Stomach smooth muscle (tissue), 2 donors: ENCODE measurements at regions not wholly inside any gene's neighbourhood (a gene's known extent, or its start where the extent isn't known, plus 50 kb on each side); places are given as distances from the start of the nearest gene placed in this dataset.

Experiments
- H3K27ac ChIP-seq: one replicate; pipeline ENCODE4 v1.7.0; 2013; ENCODE audit warnings: mild to moderate bottlenecking, low read length, inconsistent platforms
- H3K27me3 ChIP-seq, 2 donors: one replicate each; pipeline ENCODE4 v1.7.0; 2013; ENCODE audit warnings: low read length in 2 of 2; ENCODE audit not compliant: insufficient read depth in 2 of 2, control insufficient read depth in 1 of 2
- H3K36me3 ChIP-seq, 2 donors: one replicate each; pipeline ENCODE4 v1.7.0; 2013; ENCODE audit warnings: low read length in 2 of 2; ENCODE audit not compliant: control insufficient read depth in 2 of 2, insufficient read depth in 2 of 2
- H3K4me1 ChIP-seq: one replicate; pipeline ENCODE4 v1.7.0; 2013; ENCODE audit warnings: low read length; ENCODE audit not compliant: control insufficient read depth, insufficient read depth
- H3K4me3 ChIP-seq, 2 donors: one replicate each; pipeline ENCODE4 v1.7.0; 2013; ENCODE audit warnings: low read length in 2 of 2
- H3K9ac ChIP-seq, 2 donors: one replicate each; pipeline ENCODE4 v1.7.0; 2013; ENCODE audit warnings: low read length in 2 of 2, mild to moderate bottlenecking in 1 of 2
- H3K9me3 ChIP-seq, 2 donors: one replicate each; pipeline ENCODE4 v1.7.0; 2013; ENCODE audit warnings: low read length in 2 of 2; ENCODE audit not compliant: control insufficient read depth in 2 of 2
- donor health status: healthy.
- donor health status: Pancreatic carcinoma.

DNA sequence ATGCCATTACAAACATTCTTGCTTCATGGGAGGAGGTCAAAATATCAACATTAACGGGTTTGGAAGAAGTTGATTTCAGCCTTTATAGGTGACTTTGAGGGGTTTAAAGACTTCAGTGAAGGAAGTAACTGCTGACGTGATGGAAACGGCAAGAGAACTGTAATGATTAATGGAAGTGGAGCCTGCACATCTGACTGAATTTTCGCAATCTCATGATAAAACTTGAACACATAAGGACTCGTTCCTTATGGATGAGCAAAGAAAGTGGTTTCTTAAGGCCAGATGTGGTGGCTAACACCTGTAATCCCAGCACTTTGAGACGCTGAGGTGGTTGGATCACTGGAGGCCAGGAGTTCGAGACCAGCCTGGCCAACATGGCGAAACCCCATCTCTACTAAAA lies 226.1 kb downstream of the BCAS1 start:
- no peak overlapping the region for H3K27ac ChIP-seq
- H3K9me3 ChIP-seq = no peaks in the 10 kb centered on the region
- no peaks in the 10 kb centered on the region for H3K36me3 ChIP-seq
- H3K4me3 ChIP-seq = no peak overlapping the region
- no peaks in the 10 kb centered on the region for H3K27me3 ChIP-seq
- no peak overlapping the region for H3K9ac ChIP-seq
- peaks cover 2% of the 10 kb centered on the region for H3K4me1 ChIP-seq

DNA sequence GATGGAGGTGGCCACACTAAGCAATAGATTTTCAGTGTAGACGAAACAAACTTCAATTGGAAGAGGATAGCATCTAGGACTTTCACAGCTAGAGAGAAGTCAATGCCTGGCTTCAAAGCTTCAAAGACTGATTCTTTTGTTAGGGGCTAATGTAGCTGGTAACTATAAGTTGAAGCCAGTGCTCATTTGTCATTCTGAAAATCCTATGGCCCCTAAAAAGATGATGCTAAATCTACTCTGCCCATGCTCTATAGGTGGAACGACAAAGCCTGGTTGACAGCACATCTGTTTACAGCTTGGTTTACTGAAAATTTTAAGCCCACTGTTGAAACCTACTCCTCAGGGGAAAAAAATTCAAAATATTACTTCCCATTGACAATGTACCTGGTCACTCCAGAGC lies 226.7 kb downstream of the BCAS1 start:
- no peak overlapping the region for H3K4me3 ChIP-seq
- no peak overlapping the region for H3K27ac ChIP-seq
- H3K4me1 ChIP-seq = peaks cover 2% of the 10 kb centered on the region
- H3K9me3 ChIP-seq = no peaks in the 10 kb centered on the region
- no peaks in the 10 kb centered on the region for H3K36me3 ChIP-seq
- no peak overlapping the region for H3K9ac ChIP-seq
- no peaks in the 10 kb centered on the region for H3K27me3 ChIP-seq

DNA sequence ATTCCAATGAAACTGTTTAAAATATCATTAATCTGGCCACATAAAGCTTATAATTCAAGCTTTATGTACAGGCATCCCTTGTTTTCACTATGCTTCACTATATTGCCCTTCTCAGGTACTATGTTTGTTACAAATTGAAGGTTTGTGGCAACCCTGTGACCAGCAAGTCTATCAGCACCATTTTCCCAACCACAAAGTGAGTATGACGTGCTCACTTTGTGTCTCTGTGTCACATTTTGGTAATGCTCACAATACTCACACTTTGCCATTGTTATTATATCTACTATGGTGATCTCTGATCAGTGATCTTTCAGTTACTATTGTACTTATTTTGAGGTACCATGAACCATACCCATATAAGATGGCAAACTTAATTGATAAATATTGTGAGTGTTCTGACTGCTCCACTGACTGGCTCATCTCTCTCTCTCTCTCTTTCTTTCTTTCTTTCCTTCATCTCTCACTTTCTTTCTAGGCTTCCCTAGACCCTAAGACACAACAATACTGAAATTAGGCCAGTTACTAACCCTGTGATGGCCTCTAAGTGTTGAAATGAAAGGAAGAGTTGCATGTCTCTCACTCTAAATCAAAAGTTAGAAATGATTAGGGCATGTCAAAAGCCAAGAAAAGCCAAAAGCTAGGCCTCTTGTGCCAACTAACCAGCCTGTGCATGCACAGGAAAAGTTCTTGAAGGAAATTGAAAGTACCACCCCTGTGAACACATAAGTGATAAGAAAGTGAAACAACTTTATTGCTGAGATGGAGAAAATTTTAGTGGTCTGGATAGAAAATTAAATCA lies 227.9 kb downstream of the BCAS1 start:
- Histone ChIP-seq H3K36me3 (no peaks in the 10 kb centered on the region), H3K9me3 (no peaks in the 10 kb centered on the region), H3K4me3 (no peak overlapping the region), H3K4me1 (peaks cover 2% of the 10 kb centered on the region), H3K27ac (no peak overlapping the region), H3K9ac (no peak overlapping the region), H3K27me3 (no peaks in the 10 kb centered on the region)

DNA sequence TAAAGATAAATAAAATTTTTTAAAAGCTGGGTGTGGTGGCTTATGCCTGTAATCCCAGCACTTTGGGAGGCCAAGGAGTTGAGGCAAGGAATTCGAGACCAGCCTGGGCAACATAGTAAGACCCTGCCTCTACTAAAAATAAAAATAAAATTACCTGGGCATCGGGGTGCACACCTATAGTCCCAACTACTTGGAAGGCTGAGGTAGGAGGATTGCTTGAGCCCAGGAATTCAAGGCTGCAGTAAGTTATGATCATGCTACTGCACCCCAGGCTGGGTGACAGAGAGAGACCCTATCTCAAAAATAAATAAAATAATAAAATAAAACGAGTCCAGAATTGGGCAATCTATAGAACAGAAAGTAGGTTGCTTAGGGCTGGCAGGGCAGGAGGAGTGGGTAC lies 228.7 kb downstream of the BCAS1 start:
- H3K9me3 ChIP-seq = no peaks in the 10 kb centered on the region
- H3K27ac ChIP-seq = no peak overlapping the region
- H3K4me3 ChIP-seq = no peak overlapping the region
- no peaks in the 10 kb centered on the region for H3K36me3 ChIP-seq
- peaks cover 2% of the 10 kb centered on the region for H3K4me1 ChIP-seq
- H3K27me3 ChIP-seq = no peaks in the 10 kb centered on the region
- H3K9ac ChIP-seq = no peak overlapping the region

DNA sequence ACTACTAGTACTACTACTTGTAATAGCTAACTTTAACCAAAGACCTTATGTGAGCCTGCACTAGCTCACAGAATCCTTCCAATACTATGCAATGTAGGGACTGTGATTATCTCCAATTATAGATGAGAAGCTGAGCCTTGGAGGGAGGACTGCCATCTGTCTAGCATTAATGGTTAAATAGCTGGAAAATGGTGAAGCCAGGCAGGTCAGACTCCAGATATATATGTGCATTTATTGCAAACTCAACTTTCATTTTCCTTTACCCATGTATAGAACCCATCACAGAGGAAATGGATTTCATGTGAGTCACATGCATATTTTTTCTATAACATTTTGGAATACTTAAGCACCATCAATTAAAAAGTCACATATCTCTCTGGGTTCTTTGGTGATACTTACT lies 229.9 kb downstream of the BCAS1 start:
- H3K4me1 ChIP-seq = peaks cover 2% of the 10 kb centered on the region
- no peak overlapping the region for H3K4me3 ChIP-seq
- H3K27me3 ChIP-seq = no peaks in the 10 kb centered on the region
- no peak overlapping the region for H3K27ac ChIP-seq
- no peaks in the 10 kb centered on the region for H3K9me3 ChIP-seq
- H3K9ac ChIP-seq = no peak overlapping the region
- H3K36me3 ChIP-seq = no peaks in the 10 kb centered on the region

DNA sequence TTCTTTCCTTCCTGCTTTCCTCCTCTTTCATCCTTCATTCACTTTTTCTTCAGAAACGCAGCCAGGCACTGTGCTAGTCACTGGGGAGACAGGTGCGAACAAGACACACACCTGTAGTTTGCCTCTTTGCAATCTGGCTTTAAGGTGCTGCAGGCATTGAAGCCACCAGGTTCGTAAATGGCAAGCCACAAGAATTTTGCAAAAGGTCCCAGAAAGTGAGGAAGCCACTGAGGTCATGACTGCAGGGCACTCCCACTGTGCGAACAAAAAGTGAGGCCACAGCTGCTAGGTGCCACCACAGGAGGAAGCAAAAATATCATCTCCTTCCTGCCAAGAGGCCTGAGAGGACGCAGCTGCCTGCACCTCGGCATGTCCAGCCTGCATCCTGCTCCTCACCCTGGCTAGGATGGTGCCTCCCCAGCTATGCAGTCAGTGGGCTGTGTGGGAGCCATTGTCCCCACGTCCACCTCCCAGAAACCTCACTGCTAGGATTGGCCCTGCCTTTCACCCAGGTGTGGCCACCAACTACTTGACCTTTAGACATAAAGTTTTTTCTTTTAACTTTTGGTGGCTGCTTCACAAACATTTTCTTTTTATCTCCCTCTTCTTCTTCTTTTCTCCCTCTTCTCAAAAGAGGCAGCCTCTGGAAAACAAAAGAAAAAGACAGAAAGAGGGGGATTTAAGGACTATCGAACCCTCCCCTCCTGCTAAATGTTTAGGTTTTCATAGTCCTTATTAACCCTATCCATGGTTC lies 230.8 kb downstream of the BCAS1 start:
- no peaks in the 10 kb centered on the region for H3K36me3 ChIP-seq
- no peaks in the 10 kb centered on the region for H3K27me3 ChIP-seq
- no peak overlapping the region for H3K9ac ChIP-seq
- no peak overlapping the region for H3K4me3 ChIP-seq
- no peak overlapping the region for H3K27ac ChIP-seq
- peaks cover 2% of the 10 kb centered on the region for H3K4me1 ChIP-seq
- H3K9me3 ChIP-seq = no peaks in the 10 kb centered on the region

DNA sequence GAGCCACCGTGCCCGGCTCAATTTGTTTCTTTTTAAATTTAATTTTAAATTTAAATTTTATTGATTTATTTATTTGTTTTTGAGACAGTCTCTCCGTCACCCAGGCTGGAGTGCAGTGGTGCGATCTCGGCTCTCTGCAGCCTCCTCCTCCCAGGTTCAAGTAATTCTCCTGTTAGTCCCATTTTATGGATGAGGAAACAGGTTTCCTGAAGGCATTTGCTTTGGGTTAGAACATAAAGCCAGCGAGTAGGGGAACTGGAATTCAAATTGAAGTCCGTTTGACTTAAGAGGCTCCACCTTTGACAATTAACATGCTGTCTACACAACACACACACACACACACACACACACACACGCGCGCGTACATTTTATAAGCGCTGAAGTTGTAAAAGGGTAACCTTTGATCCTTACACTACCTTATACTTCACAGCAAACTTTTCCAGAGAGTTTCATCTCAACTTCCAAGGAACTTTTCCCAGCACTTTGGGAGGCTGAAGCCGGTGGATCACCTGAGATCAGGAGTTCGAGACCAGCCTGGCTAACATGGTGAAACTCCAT lies 232.0 kb downstream of the BCAS1 start:
- H3K9ac ChIP-seq = no peak overlapping the region
- H3K27me3 ChIP-seq = no peaks in the 10 kb centered on the region
- no peak overlapping the region for H3K4me3 ChIP-seq
- H3K9me3 ChIP-seq = no peaks in the 10 kb centered on the region
- H3K36me3 ChIP-seq = no peaks in the 10 kb centered on the region
- H3K4me1 ChIP-seq = peaks cover 2% of the 10 kb centered on the region
- H3K27ac ChIP-seq = no peak overlapping the region

DNA sequence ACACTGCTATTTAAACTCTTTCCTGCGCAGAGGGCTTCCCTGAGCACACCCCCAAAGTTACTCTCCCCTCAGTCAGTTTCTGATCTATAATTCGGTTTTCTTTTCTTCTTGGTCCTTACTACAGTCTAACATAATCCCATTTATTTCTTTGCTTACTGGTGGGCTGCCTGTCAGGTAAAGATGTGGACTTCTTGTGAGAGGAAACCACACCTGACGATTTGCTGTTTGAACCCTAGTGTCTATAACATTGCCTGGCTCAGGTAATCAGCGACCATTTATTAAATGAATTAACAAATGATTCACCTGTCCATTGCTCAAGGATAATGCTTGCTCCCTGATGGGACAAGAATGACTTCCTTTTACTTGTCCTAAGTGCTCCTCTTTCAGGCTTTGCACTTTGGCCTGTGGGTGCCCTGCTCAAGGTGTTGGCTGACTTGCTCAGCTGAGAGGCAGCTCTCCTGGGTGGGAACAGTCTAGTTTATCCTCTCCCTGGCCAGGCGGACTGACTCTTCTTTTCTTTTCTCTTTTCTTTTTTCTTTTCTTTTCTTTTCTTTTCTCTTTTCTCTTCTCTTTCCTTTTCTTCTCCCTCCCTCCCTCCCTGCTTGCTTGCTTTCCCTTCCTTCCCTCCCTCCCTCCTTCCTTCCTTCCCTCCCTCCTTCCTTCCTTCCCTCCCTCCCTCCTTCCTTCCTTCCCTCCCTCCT lies 233.1 kb downstream of the BCAS1 start:
- H3K9me3 ChIP-seq = no peaks in the 10 kb centered on the region
- no peak overlapping the region for H3K4me3 ChIP-seq
- H3K27ac ChIP-seq = no peak overlapping the region
- H3K4me1 ChIP-seq = peaks cover 2% of the 10 kb centered on the region
- H3K36me3 ChIP-seq = no peaks in the 10 kb centered on the region
- H3K27me3 ChIP-seq = no peaks in the 10 kb centered on the region
- no peak overlapping the region for H3K9ac ChIP-seq

DNA sequence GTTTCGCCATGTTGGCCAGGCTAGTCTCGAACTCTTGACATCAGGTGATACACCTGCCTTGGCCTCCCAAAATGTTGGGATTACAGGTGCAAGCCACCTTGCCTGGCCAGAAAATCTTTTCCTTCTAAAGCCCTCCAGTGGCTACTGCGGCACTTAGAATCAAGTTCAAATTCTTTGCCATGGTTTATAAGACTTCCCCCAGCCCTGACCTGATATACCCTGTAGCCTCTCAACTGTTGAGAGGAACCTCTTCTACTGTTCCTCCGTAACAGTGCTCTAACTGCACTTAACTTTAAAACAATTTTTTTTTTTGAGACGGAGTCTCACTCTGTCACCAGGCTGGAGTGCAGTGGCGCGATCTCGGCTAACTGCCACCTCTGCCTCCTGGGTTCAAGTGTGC lies 235.6 kb downstream of the BCAS1 start:
- Histone ChIP-seq H3K27ac (no peak overlapping the region), H3K36me3 (no peaks in the 10 kb centered on the region), H3K9me3 (no peaks in the 10 kb centered on the region), H3K4me1 (peaks cover under 1% of the 10 kb centered on the region), H3K27me3 (no peaks in the 10 kb centered on the region), H3K9ac (no peak overlapping the region), H3K4me3 (no peak overlapping the region)

DNA sequence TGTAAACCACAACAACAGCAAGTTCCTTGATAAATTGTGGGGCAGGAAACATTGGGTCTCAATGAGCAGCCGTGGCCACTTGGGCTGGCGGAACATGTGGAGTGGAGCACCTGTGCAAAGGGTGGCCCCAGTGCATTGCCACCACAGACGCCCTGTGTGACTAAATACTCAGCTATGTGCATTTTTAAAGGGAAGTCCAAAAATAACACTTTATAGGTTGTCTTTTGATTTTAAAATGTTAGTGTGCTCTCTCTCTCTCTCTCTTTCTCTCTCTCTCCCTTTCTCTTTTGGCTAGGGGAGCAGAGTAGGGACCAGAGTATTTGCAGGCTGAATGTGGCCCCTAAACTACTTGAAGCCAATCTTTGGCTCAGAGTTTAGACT lies 236.3 kb downstream of the BCAS1 start:
- Histone ChIP-seq H3K9ac (no peak overlapping the region), H3K36me3 (no peaks in the 10 kb centered on the region), H3K27me3 (no peaks in the 10 kb centered on the region), H3K27ac (no peak overlapping the region), H3K4me1 (peaks cover 5% of the 10 kb centered on the region), H3K4me3 (no peak overlapping the region), H3K9me3 (no peaks in the 10 kb centered on the region)
